22Rv1 (cell line): ENCODE measurements at regions not wholly inside any gene's neighbourhood (a gene's known extent, or its start where the extent isn't known, plus 50 kb on each side); places are given as distances from the start of the nearest gene placed in this dataset.

Source experiments
- H3K27ac ChIP-seq: fragments of 450-650 bp; 2 replicates; pipeline ENCODE4 v1.5.1; 2017
- ZFX ChIP-seq: fragments of 450-650 bp; IDR thresholded peaks from 2 replicates; pipeline ENCODE4 v1.6.1; 2017; ENCODE audit warnings: antibody characterized with exemption, borderline replicate concordance
- TF ChIP-seq, protein P1 (sequence below): fragments of 450-650 bp; IDR thresholded peaks from 2 replicates; pipeline ENCODE4 v1.5.1; 2017; ENCODE audit warnings: mild to moderate bottlenecking

DNA sequence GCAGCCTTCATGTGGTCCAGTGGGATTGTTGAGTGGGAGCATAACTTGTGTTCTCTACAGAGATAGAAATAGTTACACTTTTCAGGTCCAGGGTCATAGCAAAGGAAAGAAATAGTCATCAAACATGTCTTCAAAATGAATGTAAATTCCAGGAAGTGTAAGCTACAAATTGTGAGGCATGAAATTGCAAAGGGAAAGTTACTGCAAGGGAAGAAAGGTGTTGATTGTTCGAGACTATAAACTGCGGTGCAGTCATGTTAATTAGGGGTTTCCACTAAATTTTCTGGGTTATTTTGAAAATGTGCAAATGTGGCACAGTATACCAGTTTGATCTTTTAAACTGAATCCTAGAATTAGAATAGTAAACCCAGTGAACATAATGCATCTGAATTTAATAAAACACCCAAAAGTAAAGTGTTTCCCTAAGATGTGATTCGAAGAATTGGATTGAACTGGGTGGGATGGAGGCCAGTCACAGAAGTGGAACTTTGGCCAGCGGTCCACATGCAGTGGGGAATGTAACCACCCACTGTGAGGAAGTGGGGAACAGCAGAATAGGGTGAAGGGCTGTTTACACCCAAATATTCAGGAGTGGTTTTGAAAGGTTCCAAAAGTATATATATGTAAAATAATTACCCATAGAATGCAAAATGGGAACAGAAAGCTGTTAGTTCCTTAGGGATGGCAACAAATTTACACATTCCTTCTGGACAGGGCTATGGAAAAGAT is 126.5 kb upstream of the CCDC68 start:
- TF ChIP-seq, protein P1, sequence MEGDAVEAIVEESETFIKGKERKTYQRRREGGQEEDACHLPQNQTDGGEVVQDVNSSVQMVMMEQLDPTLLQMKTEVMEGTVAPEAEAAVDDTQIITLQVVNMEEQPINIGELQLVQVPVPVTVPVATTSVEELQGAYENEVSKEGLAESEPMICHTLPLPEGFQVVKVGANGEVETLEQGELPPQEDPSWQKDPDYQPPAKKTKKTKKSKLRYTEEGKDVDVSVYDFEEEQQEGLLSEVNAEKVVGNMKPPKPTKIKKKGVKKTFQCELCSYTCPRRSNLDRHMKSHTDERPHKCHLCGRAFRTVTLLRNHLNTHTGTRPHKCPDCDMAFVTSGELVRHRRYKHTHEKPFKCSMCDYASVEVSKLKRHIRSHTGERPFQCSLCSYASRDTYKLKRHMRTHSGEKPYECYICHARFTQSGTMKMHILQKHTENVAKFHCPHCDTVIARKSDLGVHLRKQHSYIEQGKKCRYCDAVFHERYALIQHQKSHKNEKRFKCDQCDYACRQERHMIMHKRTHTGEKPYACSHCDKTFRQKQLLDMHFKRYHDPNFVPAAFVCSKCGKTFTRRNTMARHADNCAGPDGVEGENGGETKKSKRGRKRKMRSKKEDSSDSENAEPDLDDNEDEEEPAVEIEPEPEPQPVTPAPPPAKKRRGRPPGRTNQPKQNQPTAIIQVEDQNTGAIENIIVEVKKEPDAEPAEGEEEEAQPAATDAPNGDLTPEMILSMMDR, result no peak
- no peak for TF ChIP-seq ZFX
- H3K27ac ChIP-seq, result no peak overlapping the region

DNA sequence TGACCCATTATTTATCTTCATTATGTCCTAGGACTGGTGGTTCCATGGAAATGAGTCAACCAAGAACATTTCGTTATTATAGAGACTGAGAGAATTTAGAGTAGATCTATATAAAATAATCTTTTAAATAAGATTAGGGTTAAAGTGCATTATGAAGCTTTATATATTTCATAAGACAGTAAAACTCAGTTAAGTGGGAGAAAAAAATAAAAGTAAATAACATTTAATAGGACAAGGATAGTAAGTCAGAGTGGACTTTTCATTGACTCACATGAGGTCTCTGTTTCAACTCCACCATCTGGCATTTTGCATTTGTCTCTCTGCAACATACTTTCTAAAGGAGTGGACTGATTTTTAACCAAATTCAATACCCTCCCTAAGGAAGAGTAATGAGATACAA is 125.3 kb upstream of the CCDC68 start:
- TF ChIP-seq ZFX, result no peak
- TF ChIP-seq, protein P1, result no peak
- H3K27ac ChIP-seq, result no peak overlapping the region

GRCh38 chr18:55083461-55083860 is 124.2 kb upstream of the CCDC68 start:
- no peak for TF ChIP-seq ZFX
- TF ChIP-seq, protein P1, result no peak
- H3K27ac ChIP-seq, result no peak overlapping the region

DNA sequence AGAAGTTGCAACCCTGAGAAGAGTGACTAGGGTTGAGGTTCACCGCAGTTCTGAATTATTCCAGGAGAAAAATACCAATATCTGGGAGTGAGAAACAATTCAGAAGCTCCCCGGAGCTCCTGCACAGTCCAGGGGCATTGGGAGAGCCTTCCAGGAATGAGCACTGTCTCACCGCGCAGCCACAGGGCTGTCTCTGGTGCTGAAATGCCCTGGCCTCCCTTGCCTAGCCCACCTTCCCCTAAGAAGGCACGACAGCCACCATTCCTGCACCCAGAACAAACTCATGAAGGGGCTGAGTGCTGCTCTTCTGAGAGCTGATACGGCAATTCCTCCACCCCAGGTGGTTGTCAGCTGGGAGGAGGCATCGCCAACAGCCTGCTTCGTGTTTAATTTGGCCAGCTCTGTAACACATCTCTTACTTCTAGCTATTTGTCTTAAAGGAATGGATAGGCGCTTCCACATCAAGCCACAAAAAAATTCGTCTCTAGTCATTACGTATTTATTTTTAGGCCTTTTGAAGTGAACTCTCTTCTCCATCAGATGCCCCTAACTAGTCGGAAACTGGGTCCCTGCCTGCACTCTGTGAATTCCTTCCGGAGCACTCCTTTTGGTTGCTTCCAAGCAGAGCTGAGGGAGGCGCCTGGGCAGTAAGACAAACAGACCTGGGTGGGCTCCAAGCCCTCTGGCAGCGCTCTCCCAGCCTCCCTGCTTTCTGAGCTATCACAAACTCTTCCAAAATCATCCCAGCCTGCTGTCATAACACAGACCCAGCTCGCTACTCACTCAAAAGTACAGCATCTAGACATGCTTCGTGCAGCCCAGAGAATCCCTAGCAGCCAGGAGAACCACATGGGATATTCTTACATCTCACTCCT is 120.5 kb upstream of the CCDC68 start:
- TF ChIP-seq, protein P1, result no peak
- no peak for TF ChIP-seq ZFX
- H3K27ac ChIP-seq, result no peak overlapping the region

DNA sequence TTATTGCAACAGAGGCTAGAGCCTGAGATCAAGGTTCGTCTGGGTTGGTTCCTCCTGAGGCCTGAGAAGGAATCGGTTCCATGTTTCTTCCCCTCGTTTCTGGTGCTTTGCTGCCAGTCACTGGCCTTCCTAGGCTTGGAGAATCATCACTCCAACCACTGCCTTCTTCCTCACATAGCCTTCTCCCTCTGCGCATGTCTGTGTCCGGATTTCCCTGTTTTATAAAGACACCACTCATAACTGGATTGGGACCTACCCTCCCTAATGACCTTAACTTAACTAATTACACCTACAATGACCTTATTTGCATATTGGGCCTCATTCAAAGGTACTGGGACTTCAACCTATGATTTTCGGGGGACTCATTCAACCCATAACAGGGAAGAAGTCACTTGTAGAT is 119.8 kb upstream of the CCDC68 start:
- no peak overlapping the region for H3K27ac ChIP-seq
- TF ChIP-seq ZFX, result no peak
- TF ChIP-seq, protein P1, result no peak

- H3K27ac ChIP-seq, result no peak overlapping the region
- TF ChIP-seq ZFX, result no peak
- TF ChIP-seq, protein P1, result no peak
These were observed 119.2 kb upstream of the CCDC68 start for GRCh38 chr18:55078303-55078932.
